Muscle of leg (tissue), 3 donors: ENCODE measurements at regions not wholly inside any gene's neighbourhood (a gene's known extent, or its start where the extent isn't known, plus 50 kb on each side); places are given as distances from the start of the nearest gene placed in this dataset.
"Not testable (repeated sequence)": the region's sequence is repeated elsewhere in the genome, so short reads cannot be mapped to it uniquely, and the experiment has no call there.

Experiments
- DNase-seq: peaks from one replicate; pipeline ENCODE4 v3.0.0; 2013
- H3K27ac ChIP-seq: one replicate; pipeline ENCODE4 v1.5.1; 2013; ENCODE audit warnings: mild to moderate bottlenecking, low read length, control low read depth
- H3K27me3 ChIP-seq: one replicate; pipeline ENCODE4 v1.6.1; 2013; ENCODE audit warnings: low read length; ENCODE audit not compliant: control insufficient read depth, insufficient read depth
- H3K36me3 ChIP-seq: one replicate; pipeline ENCODE4 v1.6.1; 2013; ENCODE audit warnings: low read length; ENCODE audit not compliant: control insufficient read depth, insufficient read depth
- H3K4me1 ChIP-seq: one replicate; pipeline ENCODE4 v1.6.1; 2013; ENCODE audit warnings: low read length; ENCODE audit not compliant: control insufficient read depth, insufficient read depth
- H3K4me3 ChIP-seq: one replicate; pipeline ENCODE4 v1.5.1; 2013; ENCODE audit warnings: low read length, control low read depth
- H3K9me3 ChIP-seq: replicated peaks from 2 replicates; pipeline ENCODE4 v1.6.1; 2013; ENCODE audit warnings: low read depth, low read length; ENCODE audit not compliant: control insufficient read depth
- WGBS: methylation state at CpG from one replicate; pipeline ENCODE4 v1.1.5; 2013; ENCODE audit warnings: missing lambda C conversion rate; ENCODE audit not compliant: insufficient coverage; 5-methylcytosine and 5-hydroxymethylcytosine counted together

DNA sequence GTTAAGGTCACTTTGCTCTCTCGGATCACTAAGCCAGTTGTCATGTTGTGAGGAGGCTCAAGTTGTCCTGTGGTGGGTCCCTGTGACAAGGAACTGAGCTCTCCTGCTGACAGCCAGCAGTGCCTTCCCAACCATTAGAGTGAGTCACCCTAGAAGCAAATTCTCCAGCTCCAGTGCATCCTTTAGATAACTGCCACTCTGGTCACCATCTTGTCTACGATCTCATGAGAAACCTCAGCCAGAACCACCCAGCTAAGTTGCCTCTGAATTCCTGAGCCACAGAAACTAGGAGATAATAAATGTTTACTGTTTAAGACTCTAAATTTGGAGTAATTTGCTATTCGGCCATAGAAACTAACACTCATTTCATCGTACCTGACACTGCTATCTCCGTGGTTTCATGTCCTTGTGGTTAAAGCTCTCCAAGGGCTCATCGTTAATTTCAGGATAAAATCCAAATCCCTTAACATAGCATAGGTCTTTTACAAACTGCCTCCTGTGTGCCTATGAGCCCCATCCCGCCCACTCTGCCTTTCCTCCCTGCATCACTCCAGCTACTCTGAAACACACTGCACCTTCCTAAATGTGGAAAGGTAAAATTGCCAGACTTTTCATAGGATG is 56.5 kb upstream of the WIPF3 start:
- WGBS: 73% methylated on average over 5 of the region's 7 CpGs
- Histone ChIP-seq H3K27me3 (no peaks in the 10 kb centered on the region), H3K4me1 (no peaks in the 10 kb centered on the region), H3K4me3 (no peak overlapping the region), H3K27ac (no peak overlapping the region), H3K9me3 (no peaks in the 10 kb centered on the region), H3K36me3 (no peaks in the 10 kb centered on the region)
- DNase-seq: no peak

DNA sequence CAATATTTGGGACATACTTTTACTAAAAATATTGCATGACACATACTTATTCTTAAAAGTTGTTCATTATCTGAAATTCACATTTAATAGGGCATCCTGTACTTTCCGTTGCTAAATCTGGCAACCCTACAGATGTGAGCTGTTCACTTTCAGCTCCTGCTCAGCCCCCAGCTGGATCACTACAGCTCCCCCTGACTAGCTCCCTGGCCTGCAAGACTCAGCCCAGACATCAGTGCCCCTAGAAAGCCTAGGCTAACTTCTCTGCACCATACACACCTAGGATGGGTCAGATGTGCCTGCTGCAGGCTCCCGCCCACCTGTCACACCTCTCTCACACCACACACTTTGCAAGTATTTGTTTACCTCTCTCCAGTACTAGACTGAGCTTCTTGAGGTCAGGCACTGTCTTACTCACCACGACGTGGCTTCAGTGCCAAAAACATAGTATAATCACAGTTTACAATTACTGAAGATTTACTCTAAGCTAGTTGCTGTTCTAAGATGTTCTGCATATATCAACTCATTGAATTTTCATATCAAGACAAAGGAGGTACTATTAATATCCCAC is 55.9 kb upstream of the WIPF3 start:
- 49% methylated on average over 2 of the region's 4 CpGs for WGBS
- H3K4me1 ChIP-seq, H3K27me3 ChIP-seq, H3K9me3 ChIP-seq, H3K27ac ChIP-seq, H3K36me3 ChIP-seq, H3K4me3 ChIP-seq, DNase-seq: not testable (repeated sequence)

DNA sequence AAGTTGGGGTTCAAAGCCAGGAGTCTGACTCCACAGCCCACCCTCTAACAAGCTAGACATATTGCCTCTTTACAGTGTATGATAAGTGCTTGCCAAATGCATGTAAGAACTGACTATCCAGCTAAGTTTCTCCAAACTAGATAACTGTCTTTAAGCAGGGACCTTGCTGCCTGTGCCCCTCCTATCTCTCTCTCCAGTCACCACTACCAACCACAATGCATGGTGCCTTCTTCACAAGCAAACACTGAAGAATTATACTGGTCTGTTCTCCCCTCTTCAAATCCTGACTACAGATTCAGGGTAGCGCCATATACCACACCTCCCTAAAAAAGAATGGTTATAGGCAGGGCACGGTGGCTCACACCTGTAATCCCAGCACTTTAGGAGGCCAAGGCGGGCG is 55.3 kb upstream of the WIPF3 start:
- H3K36me3 ChIP-seq, DNase-seq, H3K27ac ChIP-seq, H3K9me3 ChIP-seq, H3K27me3 ChIP-seq, H3K4me3 ChIP-seq, H3K4me1 ChIP-seq: not testable (repeated sequence)
- WGBS: 100% methylated on average over 2 of the region's 4 CpGs

DNA sequence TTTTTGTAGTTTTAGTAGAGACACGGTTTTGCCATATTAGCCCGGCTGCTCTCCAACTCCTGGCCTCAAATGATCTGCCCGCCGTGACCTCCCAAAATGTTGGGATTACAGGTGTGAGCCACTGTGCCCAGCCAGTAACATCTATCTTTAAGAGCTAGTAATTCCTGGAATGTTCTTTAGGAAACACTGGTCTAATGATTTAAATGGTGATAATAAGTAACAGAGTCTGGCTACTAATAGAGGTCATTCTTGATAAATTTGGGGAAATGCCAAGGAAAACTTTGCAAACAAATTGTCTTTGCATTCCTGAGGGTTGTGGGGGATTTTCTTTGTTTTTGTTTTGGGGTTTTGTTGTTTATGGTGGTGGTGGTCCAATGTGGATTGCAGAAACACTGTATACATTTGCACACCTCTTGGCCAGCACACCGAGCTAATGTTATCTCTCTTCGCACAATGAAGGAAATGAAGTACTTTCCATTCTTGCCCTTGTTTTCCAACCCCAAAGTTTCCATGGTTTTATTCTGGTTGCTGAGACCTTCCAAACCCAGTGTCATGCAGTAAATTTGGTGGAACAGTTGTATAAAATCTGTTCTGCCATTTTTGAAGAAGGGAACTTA is 51.3 kb upstream of the WIPF3 start:
- H3K9me3 ChIP-seq: no peaks in the 10 kb centered on the region
- H3K4me3 ChIP-seq: no peak overlapping the region
- H3K27me3 ChIP-seq: no peaks in the 10 kb centered on the region
- no peak overlapping the region for H3K27ac ChIP-seq
- no peaks in the 10 kb centered on the region for H3K4me1 ChIP-seq
- DNase-seq: no peak
- WGBS: 100% methylated on average over 4 of the region's 6 CpGs
- H3K36me3 ChIP-seq: no peaks in the 10 kb centered on the region
